ENCODE measurements at regions not wholly inside any gene's neighbourhood (a gene's known extent, or its start where the extent isn't known, plus 50 kb on each side); places are given as distances from the start of the nearest gene placed in this dataset.
A peak's percentile ranks its signal among the peaks of the same experiment; 100 is the strongest.

GRCh38 chr6:113597231-113597583, 259.9 kb upstream of the MARCKS start:
- Histone ChIP-seq H3K9me3 (ENCODE audit: control insufficient read depth, insufficient read depth, low read depth, low read length) (no peaks in the 10 kb centered on the region), H3K36me3 (ENCODE audit: control insufficient read depth, insufficient read depth, low read length) (no peaks in the 10 kb centered on the region), H3K27ac (ENCODE audit: low read length) (no peak overlapping the region), H3K27me3 (ENCODE audit: control insufficient read depth, insufficient read depth, low read length) (no peaks in the 10 kb centered on the region), H3K4me3 (ENCODE audit: low read depth in 2 of 2, low read length in 2 of 2) (no peak overlapping the region), H3K4me1 (ENCODE audit: control insufficient read depth, insufficient read depth, low read length) (no peaks in the 10 kb centered on the region)
- no TSS peak for BruUV-seq (replicated peaks)
- in situ Hi-C loops (cut with HindIII; ENCODE audit: low pct_unique_long_range_greater_than_20kb, low sequenced_read_pairs) (no loop called here), intact Hi-C loops (cut with micrococcal nuclease; ENCODE audit: unreplicated experiment) (no loop called here)
- CTCF ChIA-PET = no interaction called here
- TF ChIP-seq SIN3A (IDR thresholded peaks at IDR 0.05; ENCODE audit: borderline replicate concordance, insufficient read depth, low read depth, low read length) (no peak), TCF7L2 (IDR thresholded peaks at IDR 0.05; ENCODE audit: low read depth, low read length) (no peak)
- POLR2A ChIA-PET = no interaction called here
- no peak for DNase-seq (ENCODE audit: low read depth, low spot score)
- ATAC-seq = no peak

GRCh38 chr6:113598786-113599185, 258.4 kb upstream of the MARCKS start:
- Histone ChIP-seq H3K27me3 (ENCODE audit: control insufficient read depth, insufficient read depth, low read length) (no peaks in the 10 kb centered on the region), H3K36me3 (ENCODE audit: control insufficient read depth, insufficient read depth, low read length) (no peaks in the 10 kb centered on the region), H3K4me1 (ENCODE audit: control insufficient read depth, insufficient read depth, low read length) (no peaks in the 10 kb centered on the region), H3K4me3 (ENCODE audit: low read depth in 2 of 2, low read length in 2 of 2) (no peak overlapping the region), H3K9me3 (ENCODE audit: control insufficient read depth, insufficient read depth, low read depth, low read length) (no peaks in the 10 kb centered on the region), H3K27ac (ENCODE audit: low read length) (no peak overlapping the region)
- no peak for DNase-seq (ENCODE audit: low read depth, low spot score)
- POLR2A ChIA-PET = no interaction called here
- no peak for ATAC-seq
- intact Hi-C loops (cut with micrococcal nuclease; ENCODE audit: unreplicated experiment) = loop anchor here (1.0 kb wide), 1 partner anchor 24 kb away; no protein-coding TSS in a partner anchor
- TF ChIP-seq, protein P1, sequence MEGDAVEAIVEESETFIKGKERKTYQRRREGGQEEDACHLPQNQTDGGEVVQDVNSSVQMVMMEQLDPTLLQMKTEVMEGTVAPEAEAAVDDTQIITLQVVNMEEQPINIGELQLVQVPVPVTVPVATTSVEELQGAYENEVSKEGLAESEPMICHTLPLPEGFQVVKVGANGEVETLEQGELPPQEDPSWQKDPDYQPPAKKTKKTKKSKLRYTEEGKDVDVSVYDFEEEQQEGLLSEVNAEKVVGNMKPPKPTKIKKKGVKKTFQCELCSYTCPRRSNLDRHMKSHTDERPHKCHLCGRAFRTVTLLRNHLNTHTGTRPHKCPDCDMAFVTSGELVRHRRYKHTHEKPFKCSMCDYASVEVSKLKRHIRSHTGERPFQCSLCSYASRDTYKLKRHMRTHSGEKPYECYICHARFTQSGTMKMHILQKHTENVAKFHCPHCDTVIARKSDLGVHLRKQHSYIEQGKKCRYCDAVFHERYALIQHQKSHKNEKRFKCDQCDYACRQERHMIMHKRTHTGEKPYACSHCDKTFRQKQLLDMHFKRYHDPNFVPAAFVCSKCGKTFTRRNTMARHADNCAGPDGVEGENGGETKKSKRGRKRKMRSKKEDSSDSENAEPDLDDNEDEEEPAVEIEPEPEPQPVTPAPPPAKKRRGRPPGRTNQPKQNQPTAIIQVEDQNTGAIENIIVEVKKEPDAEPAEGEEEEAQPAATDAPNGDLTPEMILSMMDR (IDR thresholded peaks at IDR 0.05) = no peak
- TF ChIP-seq REST (IDR thresholded peaks at IDR 0.05; ENCODE audit: insufficient read depth in 1 of 2, low read depth in 2 of 2, low read length in 1 of 2) (no peak), TCF7L2 (IDR thresholded peaks at IDR 0.05; ENCODE audit: low read depth, low read length) (no peak), POLR2AphosphoS5 (IDR thresholded peaks at IDR 0.05; ENCODE audit: low read depth, low read length) (no peak), SIN3A (IDR thresholded peaks at IDR 0.05; ENCODE audit: borderline replicate concordance, insufficient read depth, low read depth, low read length) (no peak)
- in situ Hi-C loops (cut with HindIII; ENCODE audit: low pct_unique_long_range_greater_than_20kb, low sequenced_read_pairs) = no loop called here
- BruUV-seq (replicated peaks) = no TSS peak
- CTCF ChIA-PET = no interaction called here

GRCh38 chr6:113599444-113599843, 257.7 kb upstream of the MARCKS start:
- DNase-seq (ENCODE audit: low read depth, low spot score) (no peak), ATAC-seq (0 out of 2 replicates have a peak, but pooled peaks have one; percentile 42)
- BruUV-seq (replicated peaks) = no TSS peak
- in situ Hi-C loops (cut with HindIII; ENCODE audit: low pct_unique_long_range_greater_than_20kb, low sequenced_read_pairs) = no loop called here
- Histone ChIP-seq H3K9me3 (ENCODE audit: control insufficient read depth, insufficient read depth, low read depth, low read length) (no peaks in the 10 kb centered on the region), H3K4me3 (ENCODE audit: low read depth in 2 of 2, low read length in 2 of 2) (no peak overlapping the region), H3K36me3 (ENCODE audit: control insufficient read depth, insufficient read depth, low read length) (no peaks in the 10 kb centered on the region), H3K27me3 (ENCODE audit: control insufficient read depth, insufficient read depth, low read length) (no peaks in the 10 kb centered on the region), H3K27ac (ENCODE audit: low read length) (no peak overlapping the region), H3K4me1 (ENCODE audit: control insufficient read depth, insufficient read depth, low read length) (no peaks in the 10 kb centered on the region)
- CTCF ChIA-PET = no interaction called here
- TF ChIP-seq POLR2AphosphoS5 (IDR thresholded peaks at IDR 0.05; ENCODE audit: low read depth, low read length) = no peak
- TF ChIP-seq SIN3A (IDR thresholded peaks at IDR 0.05; ENCODE audit: borderline replicate concordance, insufficient read depth, low read depth, low read length) = no peak
- TF ChIP-seq, protein P1 (IDR thresholded peaks at IDR 0.05) = no peak
- TF ChIP-seq TCF7L2 (IDR thresholded peaks at IDR 0.05; ENCODE audit: low read depth, low read length) = no peak
- TF ChIP-seq REST (IDR thresholded peaks at IDR 0.05; ENCODE audit: insufficient read depth in 1 of 2, low read depth in 2 of 2, low read length in 1 of 2) = no peak
- POLR2A ChIA-PET = no interaction called here
- intact Hi-C loops (cut with micrococcal nuclease; ENCODE audit: unreplicated experiment) = no loop called here
